ENCODE measurements at regions not wholly inside any gene's neighbourhood (a gene's known extent, or its start where the extent isn't known, plus 50 kb on each side); places are given as distances from the start of the nearest gene placed in this dataset.
A peak's percentile ranks its signal among the peaks of the same experiment; 100 is the strongest.
"Not testable (repeated sequence)": the region's sequence is repeated elsewhere in the genome, so short reads cannot be mapped to it uniquely, and the experiment has no call there.

DNA sequence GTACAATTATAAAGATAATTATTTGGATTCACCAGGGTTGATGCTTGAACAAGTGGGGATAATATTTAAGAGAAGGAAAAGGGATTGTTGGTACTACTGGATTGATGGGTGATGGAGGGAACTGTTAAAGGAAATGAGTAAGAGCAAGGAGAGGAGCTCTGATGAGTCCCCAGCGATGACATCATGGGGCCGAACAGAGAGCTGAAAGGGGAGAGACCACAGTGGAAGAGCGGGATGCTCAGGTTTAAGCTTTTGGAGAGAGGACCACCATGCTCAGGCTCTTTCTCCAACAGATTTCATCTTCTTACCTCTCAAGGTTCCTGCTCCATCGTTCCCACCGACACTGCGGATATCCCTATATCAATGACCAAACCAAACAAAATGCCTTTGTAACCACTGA is 568.7 kb downstream of the ETS1 start:
- DNase-seq, result peak; percentile 39

- DNase-seq, result no peak
Observed at GRCh38 chr11:128005562-128005961, 581.8 kb downstream of the ETS1 start.

DNA sequence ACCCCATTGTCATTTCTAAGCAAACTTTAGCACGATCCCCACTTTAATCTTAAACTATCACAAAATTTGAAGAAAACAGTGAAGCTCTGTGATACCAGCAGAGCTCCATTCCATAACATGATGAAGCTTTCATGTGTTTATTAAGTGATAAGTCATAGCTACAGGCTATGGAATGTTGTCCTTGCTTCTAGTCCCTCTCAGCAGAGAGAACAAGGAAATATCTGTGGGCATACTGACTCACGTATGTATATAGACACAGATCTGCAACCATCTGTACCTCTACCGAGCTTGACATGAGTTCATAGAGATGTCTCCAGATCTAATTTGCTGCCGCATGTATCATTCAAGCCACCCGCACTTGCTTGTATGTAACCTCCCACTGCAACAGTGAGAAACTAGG is 588.9 kb downstream of the ETS1 start:
- peak; percentile 51 for DNase-seq

DNA sequence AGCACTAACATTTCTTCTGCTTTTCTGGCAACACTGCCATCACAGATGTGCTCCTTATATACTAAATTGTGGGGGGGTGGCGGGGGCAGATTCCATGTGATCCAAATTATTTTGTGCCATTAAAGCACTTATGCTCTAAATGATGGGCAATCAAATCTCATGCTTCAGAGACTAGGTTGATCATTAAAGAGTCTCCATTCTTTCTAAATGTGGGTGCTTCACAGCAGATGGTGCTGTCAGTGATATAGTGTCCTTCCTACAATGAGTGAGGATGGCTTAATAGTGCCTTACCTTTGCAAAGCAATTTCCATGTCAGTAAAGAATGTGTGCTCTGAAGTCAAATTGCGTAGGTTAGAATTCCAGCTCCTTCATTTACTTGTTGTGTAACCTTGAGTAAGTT is 589.8 kb downstream of the ETS1 start:
- DNase-seq, result no peak

DNA sequence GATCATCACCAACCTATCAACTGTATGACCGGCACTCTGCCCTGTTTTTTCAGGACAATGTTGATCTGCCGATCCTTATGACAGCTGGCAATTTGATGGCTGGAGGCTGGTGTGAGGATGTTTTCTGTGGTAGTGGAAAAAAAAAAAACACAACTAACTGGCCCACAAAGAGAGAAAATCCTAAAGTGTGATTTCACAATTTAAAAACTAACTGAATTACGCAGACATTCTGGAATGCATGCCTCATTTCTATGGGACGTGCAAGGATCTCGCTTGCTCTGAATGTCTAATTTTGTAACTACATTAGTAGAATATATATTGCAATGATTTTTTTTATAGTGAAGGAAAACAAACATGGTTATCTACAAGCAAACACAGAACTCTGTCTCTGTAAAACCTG is 590.5 kb downstream of the ETS1 start:
- DNase-seq, result peak; percentile 67

- DNase-seq, result peak; percentile 13
Observed at GRCh38 chr11:127995921-127996320, 591.4 kb downstream of the ETS1 start.

DNA sequence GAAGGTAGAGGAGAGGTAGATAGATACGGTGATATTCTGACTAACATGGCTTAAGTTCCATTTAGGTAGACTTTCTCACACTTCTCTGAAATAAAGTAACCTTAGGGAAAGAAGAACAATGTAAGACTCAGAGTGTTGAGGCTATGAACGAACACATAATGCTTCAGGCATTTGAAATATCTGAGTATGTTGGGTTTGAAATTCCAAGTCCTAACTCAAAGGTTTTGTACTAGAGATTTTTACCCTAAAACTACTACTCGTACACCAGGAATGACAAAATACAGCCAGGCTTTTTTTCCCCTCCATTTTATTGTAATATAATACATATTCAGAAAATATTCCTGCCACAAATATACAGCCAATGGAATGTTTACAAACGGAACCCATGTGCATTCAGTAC is 592.6 kb downstream of the ETS1 start:
- peak; percentile 74 for DNase-seq

DNA sequence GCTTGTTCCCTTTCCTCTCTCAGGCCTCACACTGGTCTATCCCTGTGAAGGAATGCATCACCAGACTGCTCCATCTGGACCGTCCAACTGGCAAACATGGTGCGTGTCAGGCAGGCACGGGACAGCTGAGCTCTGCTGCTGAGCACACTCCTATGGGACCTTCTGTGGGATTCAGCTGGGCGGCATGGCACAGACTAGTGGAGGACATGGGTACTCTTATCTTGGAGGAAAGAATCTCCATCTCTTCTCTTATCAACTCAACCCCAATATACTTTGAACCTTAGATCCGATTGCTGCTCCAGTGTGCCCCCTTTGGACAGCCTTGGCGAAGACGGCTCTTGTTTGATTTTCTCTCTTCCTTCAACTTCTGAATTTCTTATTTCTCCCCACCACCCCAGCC is 593.6 kb downstream of the ETS1 start:
- no peak for DNase-seq

DNA sequence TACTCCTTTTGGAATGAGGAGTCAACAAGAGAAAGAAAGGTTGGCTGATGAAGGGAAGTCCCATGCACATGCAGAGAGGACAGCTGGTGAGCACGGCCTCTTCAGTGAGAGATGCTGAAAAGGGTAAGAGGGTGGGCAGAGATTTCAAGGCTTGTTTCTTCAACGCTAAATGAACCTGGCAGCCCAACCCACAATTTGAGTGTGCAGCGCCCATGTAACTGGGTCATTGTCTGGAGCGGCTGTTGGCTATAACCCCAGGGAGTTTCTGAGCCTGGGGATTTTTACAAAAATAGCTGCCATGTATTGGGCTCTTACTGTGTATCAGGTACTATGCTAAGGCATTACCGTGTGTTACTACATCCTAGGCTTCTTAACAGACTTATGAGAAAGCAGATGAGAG is 594.1 kb downstream of the ETS1 start:
- no peak for DNase-seq

GRCh38 chr11:127986073-127986472 is 601.3 kb downstream of the ETS1 start:
- no peak for DNase-seq

GRCh38 chr11:127972816-127973215 is 614.5 kb downstream of the ETS1 start:
- DNase-seq, result no peak

GRCh38 chr11:127971448-127971847 is 615.9 kb downstream of the ETS1 start:
- no peak for DNase-seq

GRCh38 chr11:127966821-127967220 is 620.5 kb downstream of the ETS1 start:
- DNase-seq, result no peak

- DNase-seq, result no peak
Observed at GRCh38 chr11:127965939-127966668, 621.3 kb downstream of the ETS1 start.

DNA sequence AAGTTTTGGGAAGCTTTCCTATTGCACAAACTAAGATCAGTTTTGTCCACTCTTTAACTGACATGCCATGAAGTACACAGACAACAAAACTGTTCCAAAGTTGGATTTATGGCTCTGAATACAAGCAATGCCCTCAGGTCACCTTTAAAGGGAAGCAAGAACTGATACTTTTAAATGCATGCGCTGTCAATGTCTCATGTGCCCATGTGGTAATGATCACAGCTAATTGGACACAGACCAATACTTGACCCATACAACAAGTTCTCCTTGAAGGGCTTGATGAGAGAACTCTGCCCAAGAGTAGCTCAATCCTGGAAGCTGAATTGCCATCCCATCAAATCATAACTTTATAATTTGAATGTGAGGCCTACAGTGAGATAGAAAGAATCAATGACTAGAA is 624.9 kb downstream of the ETS1 start:
- DNase-seq, result no peak

- DNase-seq, result no peak
Observed at GRCh38 chr11:127950162-127950561, 637.2 kb downstream of the ETS1 start.

DNA sequence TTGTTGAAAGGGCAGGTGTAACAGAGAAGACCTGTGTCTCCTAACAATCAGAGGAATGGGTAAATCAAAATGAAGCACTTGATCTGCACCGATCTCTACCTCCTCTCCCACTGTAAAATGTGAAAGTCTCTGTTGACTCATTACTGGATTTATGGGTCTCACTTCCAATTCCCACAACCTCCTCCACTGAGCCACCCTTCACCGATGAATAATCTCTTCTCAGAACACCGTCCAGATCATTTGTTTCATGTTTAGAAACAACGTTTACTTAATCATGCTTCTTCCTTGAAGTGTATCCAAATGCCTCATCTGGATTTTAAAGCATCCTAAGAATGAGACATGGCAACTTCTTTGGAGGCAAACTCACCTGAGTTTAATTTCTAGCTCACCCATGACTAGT is 643.6 kb downstream of the ETS1 start:
- no peak for DNase-seq

- no peak for DNase-seq
Observed at GRCh38 chr11:127943152-127943551, 644.2 kb downstream of the ETS1 start.

DNA sequence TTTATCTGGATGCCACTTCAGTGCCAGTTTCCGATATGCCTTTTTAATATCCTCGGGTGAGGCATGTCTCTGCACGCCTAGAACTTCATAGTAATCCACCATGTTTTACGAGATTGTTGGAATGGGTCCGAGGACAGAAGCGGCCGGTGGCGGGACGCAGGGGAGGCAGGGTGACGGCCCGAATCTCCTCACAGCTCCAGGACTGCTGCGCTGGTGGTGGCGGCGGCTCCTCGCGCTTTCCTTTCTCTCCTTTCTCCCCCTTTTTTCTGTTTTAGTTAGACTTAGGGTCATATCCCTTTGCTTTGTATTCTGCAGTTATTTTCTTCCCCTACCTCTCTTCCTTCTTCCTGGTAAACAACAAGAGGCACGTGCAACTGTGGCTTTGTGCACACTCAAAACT is 645.8 kb downstream of the ETS1 start:
- DNase-seq, result not testable (repeated sequence)

GRCh38 chr11:127939000-127939399 is 648.4 kb downstream of the ETS1 start:
- DNase-seq, result no peak

GRCh38 chr11:127935081-127935480 is 652.3 kb downstream of the ETS1 start:
- no peak for DNase-seq

- peak; percentile 6 for DNase-seq
Observed at GRCh38 chr11:127933961-127934360, 653.4 kb downstream of the ETS1 start.

- DNase-seq, result no peak
Observed at GRCh38 chr11:127931803-127932202, 655.6 kb downstream of the ETS1 start.

DNA sequence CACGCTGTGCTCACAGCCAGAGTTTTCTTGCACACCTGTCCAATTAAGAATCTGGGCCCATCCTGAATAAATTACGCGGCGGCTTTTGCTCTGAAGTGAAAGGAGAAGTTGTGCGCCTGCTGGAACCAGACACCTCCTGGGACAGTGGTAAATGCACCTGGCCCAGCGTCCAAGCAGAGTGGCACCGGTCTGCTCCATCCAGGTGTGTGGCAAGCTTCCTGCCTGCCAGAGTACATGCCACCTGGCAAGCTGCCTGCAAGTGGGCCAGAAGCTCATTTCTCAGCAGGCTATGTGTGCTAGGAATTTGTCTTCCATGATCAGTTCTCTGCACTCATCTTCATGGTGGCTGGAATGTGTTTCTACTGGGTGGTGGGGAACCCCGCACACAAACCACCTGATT is 660.6 kb downstream of the ETS1 start:
- no peak for DNase-seq

DNA sequence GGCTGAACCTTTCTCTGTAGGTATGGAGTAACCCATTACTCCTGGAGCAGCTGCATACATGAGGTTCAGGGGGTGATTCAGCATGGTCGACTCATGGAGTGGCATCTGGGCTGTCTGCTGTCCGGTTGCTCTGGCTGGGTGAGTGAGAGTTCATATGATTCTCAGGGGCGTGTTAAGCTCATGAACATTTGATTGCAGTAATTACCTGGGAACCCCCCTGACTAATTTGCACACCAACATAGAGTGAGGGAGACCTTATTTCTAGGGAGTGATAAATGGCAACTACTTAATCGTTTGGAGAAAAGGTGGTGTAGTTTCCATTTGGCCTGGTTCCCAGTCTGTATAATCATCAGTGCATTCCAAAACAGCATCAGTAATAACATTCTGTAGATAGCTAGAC is 661.9 kb downstream of the ETS1 start:
- peak; percentile 41 for DNase-seq
